ENCODE measurements at regions not wholly inside any gene's neighbourhood (a gene's known extent, or its start where the extent isn't known, plus 50 kb on each side); places are given as distances from the start of the nearest gene placed in this dataset.

GRCh38 chr1:229031481-229032341 lies 239.2 kb upstream of the RAB4A start (continued):
- TF ChIP-seq ZNF432 (CRISPR knock-in tag; IDR thresholded peaks at IDR 0.05; ENCODE audit: borderline replicate concordance) (no peak), ZNF331 (CRISPR knock-in tag; IDR thresholded peaks at IDR 0.05) (no peak), ZMYM3 (CRISPR knock-in tag; IDR thresholded peaks at IDR 0.05) (peak; percentile 83), ZNF770 (CRISPR knock-in tag; IDR thresholded peaks at IDR 0.05) (peak; percentile 64), KMT2A (CRISPR knock-in tag; IDR thresholded peaks at IDR 0.05) (0 out of 2 replicates have a peak, but pooled peaks have one; percentile 5), ZNF281 (CRISPR knock-in tag; IDR thresholded peaks at IDR 0.05; ENCODE audit: borderline replicate concordance) (peak; percentile 48; the same call in 1 of the 2 replicates), HHEX (CRISPR knock-in tag; IDR thresholded peaks at IDR 0.05) (0 out of 2 replicates have a peak, but pooled peaks have one; percentile 6), PAX8 (CRISPR knock-in tag; IDR thresholded peaks at IDR 0.05; ENCODE audit: borderline replicate concordance) (no peak), HOXA3 (CRISPR knock-in tag; IDR thresholded peaks at IDR 0.05) (peak; percentile 64), POLR2AphosphoS5 (IDR thresholded peaks at IDR 0.05; ENCODE audit: low read depth, low read length) (no peak), ZNF3 (CRISPR knock-in tag; IDR thresholded peaks at IDR 0.05) (no peak), ZFP90 (CRISPR knock-in tag; IDR thresholded peaks at IDR 0.05; ENCODE audit: borderline replicate concordance) (peak; percentile 98), ZNF550 (CRISPR knock-in tag; IDR thresholded peaks at IDR 0.05; ENCODE audit: borderline replicate concordance) (no peak), TIGD3 (CRISPR knock-in tag; IDR thresholded peaks at IDR 0.05; ENCODE audit: borderline replicate concordance) (no peak), RCOR2 (CRISPR knock-in tag; IDR thresholded peaks at IDR 0.05) (peak; percentile 52; the same call in 1 of the 2 replicates), ZNF17 (CRISPR knock-in tag; IDR thresholded peaks at IDR 0.05) (no peak), HMG20A (CRISPR knock-in tag; IDR thresholded peaks at IDR 0.05; ENCODE audit: borderline replicate concordance) (no peak), ZC3H4 (CRISPR knock-in tag; IDR thresholded peaks at IDR 0.05; ENCODE audit: borderline replicate concordance) (no peak), RAD21 (CRISPR knock-in tag; IDR thresholded peaks at IDR 0.05) (peak; percentile 34; the same call in 1 of the 2 replicates), RXRA (CRISPR knock-in tag; IDR thresholded peaks at IDR 0.05) (peak; percentile 89; the same call in 1 of the 2 replicates), SOX13 (IDR thresholded peaks at IDR 0.05) (peak; percentile 60; the same call in 1 of the 2 replicates), SOX13 (CRISPR knock-in tag; conservative IDR thresholded peaks at IDR 0.05 in 1 of 2, IDR thresholded peaks at IDR 0.05 in 1 of 2) (peak in 1 of 2 experiments; percentile 86; a peak in 2 of 4 replicates), CREM (IDR thresholded peaks at IDR 0.05) (peak; percentile 37; the same call in 1 of the 2 replicates), CREM (CRISPR knock-in tag; IDR thresholded peaks at IDR 0.05) (no peak), KLF12 (CRISPR knock-in tag; IDR thresholded peaks at IDR 0.05; ENCODE audit: borderline replicate concordance) (no peak)

All from HepG2 (cell line).